Nephron (organoid): ENCODE measurements at regions not wholly inside any gene's neighbourhood (a gene's known extent, or its start where the extent isn't known, plus 50 kb on each side); places are given as distances from the start of the nearest gene placed in this dataset.
"Not testable (repeated sequence)": the region's sequence is repeated elsewhere in the genome, so short reads cannot be mapped to it uniquely, and the experiment has no call there.

Experiments
- H3K27ac Mint-ChIP-seq, 3 experiments: 2 replicates each; pipeline ENCODE4 v1.8.0; 2020; ENCODE audit warnings: mixed read lengths in 3 of 3, mild to moderate bottlenecking in 2 of 3, moderate library complexity in 1 of 3
- H3K27me3 Mint-ChIP-seq: 2 replicates; pipeline ENCODE4 v1.8.0; 2021; ENCODE audit warnings: low read depth, mild to moderate bottlenecking, moderate library complexity, mixed read lengths
- H3K36me3 Mint-ChIP-seq: 2 replicates; pipeline ENCODE4 v1.8.0; 2020; ENCODE audit warnings: low read depth, mixed read lengths
- H3K4me1 Mint-ChIP-seq: 2 replicates; pipeline ENCODE4 v1.8.0; 2020; ENCODE audit warnings: mixed read lengths
- H3K4me3 Mint-ChIP-seq, 3 experiments: 2 replicates each; pipeline ENCODE4 v1.8.0; 2020; ENCODE audit warnings: mild to moderate bottlenecking in 3 of 3, mixed read lengths in 3 of 3, moderate library complexity in 2 of 3
- H3K9me3 Mint-ChIP-seq: 2 replicates; pipeline ENCODE4 v1.8.0; 2020; ENCODE audit warnings: mixed read lengths
- TF ChIP-seq, protein P1 (sequence below), 3 experiments: fragments of 200-600 bp; sonication (generic); IDR thresholded peaks; one replicate each; pipeline ENCODE4 v1.5.0; 2021; ENCODE audit warnings: antibody characterized with exemption in 3 of 3; ENCODE audit not compliant: unreplicated experiment in 3 of 3

DNA sequence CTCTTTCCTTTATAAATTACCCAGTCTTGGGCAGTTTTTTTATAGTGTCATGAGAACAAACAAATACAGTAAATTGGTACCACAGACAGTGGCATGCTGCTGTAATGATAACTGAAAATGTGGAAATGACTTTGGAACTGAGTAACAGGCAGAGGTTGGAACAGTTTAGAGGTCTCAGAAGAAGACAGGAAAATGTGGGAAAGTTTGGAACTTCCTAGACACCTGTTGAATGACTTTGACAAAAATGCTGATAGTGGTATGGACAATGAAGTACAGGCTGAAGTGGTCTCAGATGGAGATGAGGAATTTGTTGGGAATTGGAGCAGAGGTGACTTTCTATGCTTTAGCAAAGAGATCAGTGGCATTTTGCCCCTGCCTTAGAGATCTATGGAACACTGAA is 1128.4 kb upstream of the POT1 start:
- TF ChIP-seq, protein P1, sequence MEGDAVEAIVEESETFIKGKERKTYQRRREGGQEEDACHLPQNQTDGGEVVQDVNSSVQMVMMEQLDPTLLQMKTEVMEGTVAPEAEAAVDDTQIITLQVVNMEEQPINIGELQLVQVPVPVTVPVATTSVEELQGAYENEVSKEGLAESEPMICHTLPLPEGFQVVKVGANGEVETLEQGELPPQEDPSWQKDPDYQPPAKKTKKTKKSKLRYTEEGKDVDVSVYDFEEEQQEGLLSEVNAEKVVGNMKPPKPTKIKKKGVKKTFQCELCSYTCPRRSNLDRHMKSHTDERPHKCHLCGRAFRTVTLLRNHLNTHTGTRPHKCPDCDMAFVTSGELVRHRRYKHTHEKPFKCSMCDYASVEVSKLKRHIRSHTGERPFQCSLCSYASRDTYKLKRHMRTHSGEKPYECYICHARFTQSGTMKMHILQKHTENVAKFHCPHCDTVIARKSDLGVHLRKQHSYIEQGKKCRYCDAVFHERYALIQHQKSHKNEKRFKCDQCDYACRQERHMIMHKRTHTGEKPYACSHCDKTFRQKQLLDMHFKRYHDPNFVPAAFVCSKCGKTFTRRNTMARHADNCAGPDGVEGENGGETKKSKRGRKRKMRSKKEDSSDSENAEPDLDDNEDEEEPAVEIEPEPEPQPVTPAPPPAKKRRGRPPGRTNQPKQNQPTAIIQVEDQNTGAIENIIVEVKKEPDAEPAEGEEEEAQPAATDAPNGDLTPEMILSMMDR (IDR thresholded peaks at IDR 0.05; ENCODE audit: unreplicated experiment in 3 of 3), result no peak
- Mint-ChIP-seq H3K4me3 (no peak overlapping the region), H3K27me3 (no peaks in the 10 kb centered on the region), H3K27ac (no peak overlapping the region), H3K36me3 (no peaks in the 10 kb centered on the region), H3K9me3 (peaks cover 13% of the 10 kb centered on the region), H3K4me1 (no peaks in the 10 kb centered on the region)

DNA sequence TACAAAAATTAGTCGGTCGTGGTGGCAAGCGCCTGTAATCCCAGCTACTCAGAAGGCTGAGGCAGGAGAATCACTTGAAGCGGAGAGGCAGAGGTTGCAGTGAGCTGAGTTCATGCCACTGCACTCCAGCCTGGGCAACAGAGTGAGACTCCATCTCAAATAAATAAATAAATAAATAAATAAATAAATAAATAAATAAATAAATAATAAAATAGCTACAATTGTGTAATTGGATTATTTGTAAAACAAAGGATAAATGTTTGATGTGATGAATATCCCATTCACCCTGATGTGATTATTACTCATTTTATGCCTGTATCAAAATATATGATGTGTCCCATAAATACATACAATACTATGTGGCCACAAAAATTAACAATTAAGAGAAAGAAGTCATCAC is 1127.0 kb upstream of the POT1 start:
- H3K27me3 Mint-ChIP-seq, H3K27ac Mint-ChIP-seq, H3K36me3 Mint-ChIP-seq, H3K4me1 Mint-ChIP-seq, H3K4me3 Mint-ChIP-seq: not testable (repeated sequence)
- peaks cover 13% of the 10 kb centered on the region for H3K9me3 Mint-ChIP-seq

- TF ChIP-seq, protein P1 (IDR thresholded peaks at IDR 0.05; ENCODE audit: unreplicated experiment in 3 of 3), result no peak
- Mint-ChIP-seq H3K4me1 (no peaks in the 10 kb centered on the region), H3K27ac (no peak overlapping the region), H3K4me3 (no peak overlapping the region), H3K27me3 (no peaks in the 10 kb centered on the region), H3K9me3 (peaks cover 8% of the 10 kb centered on the region), H3K36me3 (no peaks in the 10 kb centered on the region)
Measured at GRCh38 chr7:126052229-126052628, 1122.6 kb upstream of the POT1 start.

DNA sequence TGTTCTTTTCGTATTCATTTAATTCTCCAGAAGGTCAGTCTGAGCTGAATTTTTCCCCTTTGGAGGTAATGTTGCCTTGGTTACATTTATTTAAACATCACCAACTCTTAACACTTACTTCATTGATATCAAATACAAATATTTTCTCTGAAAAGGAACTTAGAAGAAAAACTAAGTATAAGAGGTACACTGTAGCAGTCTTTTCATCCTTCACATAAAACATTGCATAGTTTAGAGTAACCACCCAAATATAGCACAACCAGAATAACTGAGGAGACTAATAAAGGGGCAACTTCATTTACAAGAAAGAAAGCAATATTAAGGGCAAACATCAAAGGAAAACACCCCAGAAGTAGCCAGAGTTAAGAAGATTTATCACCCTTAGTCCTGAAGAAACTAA is 1115.0 kb upstream of the POT1 start:
- Mint-ChIP-seq H3K27ac (no peak overlapping the region), H3K4me1 (no peaks in the 10 kb centered on the region), H3K9me3 (peaks cover 4% of the 10 kb centered on the region), H3K36me3 (no peaks in the 10 kb centered on the region), H3K4me3 (no peak overlapping the region), H3K27me3 (no peaks in the 10 kb centered on the region)
- TF ChIP-seq, protein P1 (IDR thresholded peaks at IDR 0.05; ENCODE audit: unreplicated experiment in 3 of 3), result no peak

DNA sequence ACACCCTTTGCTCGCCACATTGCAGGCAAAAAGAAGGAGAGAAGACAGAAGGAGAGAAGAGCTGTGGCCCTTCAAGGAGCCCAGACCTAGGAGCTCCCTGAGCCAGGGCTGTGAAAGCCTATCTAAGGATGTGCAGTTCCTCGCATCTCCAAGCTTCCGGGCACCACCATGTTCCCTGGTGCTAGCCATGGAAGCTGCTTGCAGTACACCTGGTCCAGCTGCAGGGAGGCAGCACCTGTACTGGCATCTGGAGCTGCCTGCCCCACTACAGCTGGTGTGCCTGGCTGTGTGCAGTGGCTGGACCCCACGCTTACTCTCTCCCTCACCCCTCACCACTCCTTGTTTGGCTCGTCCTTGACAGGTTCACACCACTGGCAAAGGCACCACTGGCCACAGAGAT is 1111.8 kb upstream of the POT1 start:
- no peak overlapping the region for H3K4me3 Mint-ChIP-seq
- H3K9me3 Mint-ChIP-seq, result no peaks in the 10 kb centered on the region
- no peaks in the 10 kb centered on the region for H3K4me1 Mint-ChIP-seq
- TF ChIP-seq, protein P1 (IDR thresholded peaks at IDR 0.05; ENCODE audit: unreplicated experiment in 3 of 3), result no peak
- no peaks in the 10 kb centered on the region for H3K27me3 Mint-ChIP-seq
- no peak overlapping the region for H3K27ac Mint-ChIP-seq
- H3K36me3 Mint-ChIP-seq, result no peaks in the 10 kb centered on the region

DNA sequence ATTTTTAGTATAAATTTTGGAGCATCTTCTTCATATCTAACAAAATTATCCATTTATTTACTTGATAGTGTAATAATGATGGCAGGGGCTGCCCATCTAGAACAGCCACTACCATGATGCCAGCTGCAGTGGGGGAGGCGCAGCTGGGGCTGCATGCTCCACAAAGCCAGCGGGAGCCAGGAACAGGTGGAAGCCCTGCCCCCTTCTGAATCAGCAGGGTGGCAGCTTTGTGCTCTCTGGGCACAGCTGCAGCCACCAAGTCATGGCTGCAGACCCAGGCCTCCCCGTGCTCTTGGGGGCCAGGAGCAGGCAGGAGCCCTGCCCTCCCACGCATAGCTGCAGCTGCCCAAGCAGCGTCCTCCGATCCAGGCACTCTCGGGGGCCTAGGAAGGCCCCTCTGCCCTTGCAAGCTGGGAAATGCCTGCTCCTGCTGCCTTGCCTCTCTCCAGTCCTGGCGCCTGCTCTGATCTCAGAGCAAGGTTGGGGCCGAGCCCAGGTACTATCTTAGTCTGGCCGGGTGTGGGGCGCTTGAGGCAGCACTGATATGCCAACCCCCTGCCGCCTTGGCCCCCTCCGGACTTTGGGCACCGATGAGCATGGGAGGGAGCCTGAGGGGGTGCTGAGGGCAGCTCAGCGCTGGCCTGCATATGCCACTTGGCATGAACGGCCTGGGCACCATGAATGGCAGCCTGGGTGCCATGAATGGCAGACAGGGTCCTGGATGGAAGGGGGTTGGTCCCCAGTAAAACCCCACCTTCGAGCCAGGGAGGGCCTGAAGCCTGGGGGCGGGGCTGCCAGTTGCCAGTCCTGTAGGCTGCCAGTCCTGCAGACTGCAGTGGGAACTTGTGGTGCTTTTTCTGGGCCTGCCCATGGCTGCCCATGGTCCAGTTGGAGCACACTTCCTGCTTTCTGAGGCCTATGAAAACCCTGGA is 1110.8 kb upstream of the POT1 start:
- H3K4me3 Mint-ChIP-seq, result no peak overlapping the region
- no peaks in the 10 kb centered on the region for H3K36me3 Mint-ChIP-seq
- H3K4me1 Mint-ChIP-seq, result no peaks in the 10 kb centered on the region
- TF ChIP-seq, protein P1 (IDR thresholded peaks at IDR 0.05; ENCODE audit: unreplicated experiment in 3 of 3), result no peak
- H3K27me3 Mint-ChIP-seq, result no peaks in the 10 kb centered on the region
- H3K9me3 Mint-ChIP-seq, result no peaks in the 10 kb centered on the region
- H3K27ac Mint-ChIP-seq, result no peak overlapping the region
